Retinal pigment epithelial cell (primary cell): ENCODE measurements at regions not wholly inside any gene's neighbourhood (a gene's known extent, or its start where the extent isn't known, plus 50 kb on each side); places are given as distances from the start of the nearest gene placed in this dataset.

Source experiments
- DNase-seq: peaks from one replicate; pipeline ENCODE4 v3.0.0-alpha.2; 2010; ENCODE audit warnings: low read depth
- H3K4me3 ChIP-seq: 2 replicates; pipeline ENCODE4 v1.5.1; 2011; ENCODE audit warnings: mild to moderate bottlenecking, low read length, control low read depth, moderate library complexity
- TF ChIP-seq, protein P1 (sequence below): conservative IDR thresholded peaks from 2 replicates; pipeline ENCODE4 v1.5.1; 2011; ENCODE audit warnings: low read depth, low read length, control low read depth, inconsistent platforms

DNA sequence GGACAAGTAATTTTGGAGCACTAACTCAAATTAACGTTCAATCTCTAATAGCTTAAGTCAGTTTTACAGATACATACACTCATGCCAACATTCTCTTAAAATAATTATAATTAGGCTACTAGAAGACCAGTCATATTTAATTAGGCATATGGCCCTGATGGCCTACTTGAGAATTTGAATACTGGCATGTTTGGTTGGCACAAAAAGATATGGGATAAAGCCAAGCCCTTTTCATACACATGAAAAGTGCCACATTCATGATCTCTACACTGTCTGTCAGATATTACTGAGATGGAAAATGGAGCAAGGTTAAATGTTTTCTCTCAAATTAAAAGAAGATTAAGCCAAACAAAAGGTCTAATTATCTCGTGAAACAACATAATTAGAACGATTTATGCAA is 1091.0 kb downstream of the C4orf33 start:
- TF ChIP-seq, protein P1, sequence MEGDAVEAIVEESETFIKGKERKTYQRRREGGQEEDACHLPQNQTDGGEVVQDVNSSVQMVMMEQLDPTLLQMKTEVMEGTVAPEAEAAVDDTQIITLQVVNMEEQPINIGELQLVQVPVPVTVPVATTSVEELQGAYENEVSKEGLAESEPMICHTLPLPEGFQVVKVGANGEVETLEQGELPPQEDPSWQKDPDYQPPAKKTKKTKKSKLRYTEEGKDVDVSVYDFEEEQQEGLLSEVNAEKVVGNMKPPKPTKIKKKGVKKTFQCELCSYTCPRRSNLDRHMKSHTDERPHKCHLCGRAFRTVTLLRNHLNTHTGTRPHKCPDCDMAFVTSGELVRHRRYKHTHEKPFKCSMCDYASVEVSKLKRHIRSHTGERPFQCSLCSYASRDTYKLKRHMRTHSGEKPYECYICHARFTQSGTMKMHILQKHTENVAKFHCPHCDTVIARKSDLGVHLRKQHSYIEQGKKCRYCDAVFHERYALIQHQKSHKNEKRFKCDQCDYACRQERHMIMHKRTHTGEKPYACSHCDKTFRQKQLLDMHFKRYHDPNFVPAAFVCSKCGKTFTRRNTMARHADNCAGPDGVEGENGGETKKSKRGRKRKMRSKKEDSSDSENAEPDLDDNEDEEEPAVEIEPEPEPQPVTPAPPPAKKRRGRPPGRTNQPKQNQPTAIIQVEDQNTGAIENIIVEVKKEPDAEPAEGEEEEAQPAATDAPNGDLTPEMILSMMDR: no peak

DNA sequence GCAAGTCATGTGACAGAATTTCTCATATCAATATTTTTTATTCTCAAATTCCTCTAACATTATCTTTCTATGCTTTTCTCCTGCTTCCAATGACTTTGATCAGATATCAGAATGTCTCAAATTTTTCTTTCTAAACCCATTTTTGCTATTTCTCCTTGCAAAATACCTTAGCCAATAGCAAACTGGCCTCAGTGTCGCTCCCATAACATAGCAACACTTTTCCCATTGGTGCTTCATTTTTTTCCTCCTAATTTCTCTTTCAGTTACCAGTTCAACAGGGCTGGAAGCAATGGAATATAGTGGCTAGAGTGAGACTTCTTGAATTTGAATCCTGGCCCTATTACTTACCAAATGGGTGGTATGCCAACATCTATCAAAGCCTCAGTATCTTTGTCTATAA is 1091.6 kb downstream of the C4orf33 start:
- no peak for DNase-seq
- TF ChIP-seq, protein P1: no peak

More for the DNA sequence above, 1091.0 kb downstream of the C4orf33 start:
- no peak for DNase-seq
- H3K4me3 ChIP-seq: no peak overlapping the region

DNA sequence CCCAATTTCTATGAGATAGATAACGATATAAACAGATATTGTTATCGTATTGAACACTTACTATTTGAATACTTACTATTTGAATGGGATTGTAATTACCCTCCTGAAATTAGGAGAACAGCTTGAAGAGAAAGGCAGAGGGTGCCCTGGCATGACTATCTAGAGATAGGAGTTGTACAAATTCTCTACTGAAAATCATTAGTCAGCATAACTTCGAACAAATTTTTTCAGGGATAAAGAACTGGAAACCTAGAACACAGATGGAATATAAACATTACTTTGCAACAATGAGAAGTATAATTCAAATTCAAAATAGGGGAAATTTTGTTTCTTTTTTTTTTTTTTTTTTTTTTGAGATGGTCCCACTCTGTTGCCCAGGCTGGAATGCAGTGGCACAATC is 1096.8 kb downstream of the C4orf33 start:
- TF ChIP-seq, protein P1: no peak
- DNase-seq: no peak
- no peak overlapping the region for H3K4me3 ChIP-seq

More for the DNA sequence above, 1091.6 kb downstream of the C4orf33 start:
- no peak overlapping the region for H3K4me3 ChIP-seq

DNA sequence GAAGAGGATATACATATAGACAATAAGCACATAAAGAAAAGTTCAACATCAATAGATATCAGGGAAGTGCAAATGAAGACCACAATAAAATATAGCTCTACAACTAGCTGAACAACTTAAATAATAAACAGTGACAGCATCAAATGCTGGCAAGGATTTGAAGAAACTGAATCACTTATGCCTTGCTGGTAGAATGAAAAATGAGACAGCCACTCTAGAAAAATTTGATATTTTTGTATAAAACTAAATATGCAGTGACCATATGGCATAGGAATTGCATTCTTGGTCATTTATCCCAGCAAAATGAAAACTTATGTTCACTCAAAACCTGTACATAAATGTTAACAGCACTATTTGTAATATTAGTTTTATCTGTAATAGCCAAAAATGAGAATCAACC is 1102.0 kb downstream of the C4orf33 start:
- no peak overlapping the region for H3K4me3 ChIP-seq
- TF ChIP-seq, protein P1: no peak
- no peak for DNase-seq

DNA sequence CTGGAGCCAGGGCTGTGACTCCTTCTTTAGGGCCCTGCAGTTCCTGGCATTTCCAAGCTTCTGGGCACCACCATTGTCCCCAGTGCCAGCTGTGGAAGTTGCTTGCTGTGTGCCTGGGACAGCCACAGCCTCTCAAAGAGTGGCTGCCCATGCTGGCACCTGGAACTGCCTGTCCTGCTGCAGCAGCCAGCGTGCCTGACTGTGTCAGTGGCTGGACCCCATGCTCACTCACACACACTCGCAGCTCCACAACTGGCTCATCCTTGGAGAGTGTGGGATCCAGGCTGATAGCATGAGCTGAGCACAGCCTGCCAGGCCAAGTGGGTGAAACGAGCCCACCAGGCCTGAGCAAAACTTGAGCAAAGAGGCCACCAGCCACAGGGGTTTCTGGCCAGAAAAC is 1107.6 kb downstream of the C4orf33 start:
- TF ChIP-seq, protein P1: no peak

DNA sequence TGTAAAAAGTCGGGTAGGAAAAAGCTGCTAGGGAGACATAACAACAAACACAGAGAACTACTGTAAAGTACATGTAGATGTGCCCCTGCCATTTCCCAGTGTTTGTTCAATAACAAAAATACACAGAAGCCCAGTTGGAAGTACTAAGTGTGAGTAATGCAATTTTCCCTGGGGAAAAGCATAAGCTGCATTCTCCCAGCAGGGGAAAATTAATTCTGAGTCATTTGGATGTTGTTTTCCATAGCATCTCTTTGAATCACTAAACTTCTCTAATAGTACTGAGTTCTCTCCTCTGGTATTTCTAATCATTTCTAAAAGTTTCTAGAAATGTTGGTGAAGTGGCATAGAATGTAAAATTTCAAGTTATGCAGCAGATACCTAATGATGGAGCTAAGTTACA is 1114.9 kb downstream of the C4orf33 start:
- no peak for DNase-seq
- no peak overlapping the region for H3K4me3 ChIP-seq
- TF ChIP-seq, protein P1: no peak

More for the DNA sequence above, 1107.6 kb downstream of the C4orf33 start:
- H3K4me3 ChIP-seq: no peak overlapping the region
- DNase-seq: no peak

DNA sequence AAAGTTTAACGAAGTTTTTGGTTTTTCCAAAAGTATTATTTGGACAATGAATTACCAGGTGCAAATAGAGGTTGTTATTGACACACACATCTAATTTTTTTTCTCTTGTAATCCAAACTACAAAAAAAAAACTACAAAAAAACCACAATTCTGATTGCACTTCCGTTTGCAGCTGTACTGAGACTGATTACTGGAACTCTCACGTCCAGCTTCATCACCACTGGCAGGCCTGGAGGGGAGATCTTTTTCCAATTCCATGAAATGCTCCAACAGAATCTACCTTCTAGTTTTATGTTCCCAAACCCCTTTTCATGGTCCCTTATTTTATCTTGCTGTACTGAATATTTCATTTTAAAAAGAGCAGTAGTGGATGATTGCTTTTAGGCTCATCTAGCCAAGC is 1118.3 kb downstream of the C4orf33 start:
- TF ChIP-seq, protein P1: no peak
- DNase-seq: no peak
- no peak overlapping the region for H3K4me3 ChIP-seq
